Ishikawa (cell line): ENCODE measurements at regions not wholly inside any gene's neighbourhood (a gene's known extent, or its start where the extent isn't known, plus 50 kb on each side); places are given as distances from the start of the nearest gene placed in this dataset.

Source experiments
- CREB1 ChIP-seq: IDR thresholded peaks from 2 replicates; pipeline ENCODE4 v1.6.1; 2012; ENCODE audit warnings: low read depth
- FOXM1 ChIP-seq: IDR thresholded peaks from 2 replicates; pipeline ENCODE4 v1.6.1; 2012; ENCODE audit warnings: low read depth, borderline replicate concordance
- NFIC ChIP-seq: IDR thresholded peaks from 2 replicates; pipeline ENCODE4 v1.6.1; 2012
- TEAD4 ChIP-seq: IDR thresholded peaks from 2 replicates; pipeline ENCODE4 v1.6.1; 2012
- USF1 ChIP-seq: IDR thresholded peaks from 2 replicates; pipeline ENCODE4 v1.6.1; 2012

GRCh38 chr22:27314276-27314807 lies 487.2 kb downstream of the MN1 start:
- TF ChIP-seq USF1 (no peak), FOXM1 (no peak), CREB1 (no peak), NFIC (no peak), TEAD4 (no peak)
